ENCODE measurements at regions not wholly inside any gene's neighbourhood (a gene's known extent, or its start where the extent isn't known, plus 50 kb on each side); places are given as distances from the start of the nearest gene placed in this dataset.

DNA sequence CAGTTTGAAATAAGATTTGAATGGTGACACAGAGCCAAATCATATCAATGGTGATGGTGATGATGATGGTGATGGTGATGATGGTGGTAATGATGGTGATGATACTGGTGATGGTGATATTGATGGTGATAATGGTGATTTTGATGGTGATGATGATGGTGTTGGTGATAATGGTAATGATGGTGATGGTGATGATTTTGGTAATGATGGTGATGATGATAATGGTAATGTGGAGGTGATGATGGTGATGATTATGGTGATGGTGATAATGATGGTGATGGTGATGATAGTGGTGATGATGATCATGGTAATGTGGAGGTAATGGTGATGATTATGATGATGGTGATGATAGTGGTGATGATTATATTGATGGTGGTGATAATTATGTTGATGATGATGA lies 311.9 kb upstream of the SFSWAP start:
- TF ChIP-seq, protein P1, sequence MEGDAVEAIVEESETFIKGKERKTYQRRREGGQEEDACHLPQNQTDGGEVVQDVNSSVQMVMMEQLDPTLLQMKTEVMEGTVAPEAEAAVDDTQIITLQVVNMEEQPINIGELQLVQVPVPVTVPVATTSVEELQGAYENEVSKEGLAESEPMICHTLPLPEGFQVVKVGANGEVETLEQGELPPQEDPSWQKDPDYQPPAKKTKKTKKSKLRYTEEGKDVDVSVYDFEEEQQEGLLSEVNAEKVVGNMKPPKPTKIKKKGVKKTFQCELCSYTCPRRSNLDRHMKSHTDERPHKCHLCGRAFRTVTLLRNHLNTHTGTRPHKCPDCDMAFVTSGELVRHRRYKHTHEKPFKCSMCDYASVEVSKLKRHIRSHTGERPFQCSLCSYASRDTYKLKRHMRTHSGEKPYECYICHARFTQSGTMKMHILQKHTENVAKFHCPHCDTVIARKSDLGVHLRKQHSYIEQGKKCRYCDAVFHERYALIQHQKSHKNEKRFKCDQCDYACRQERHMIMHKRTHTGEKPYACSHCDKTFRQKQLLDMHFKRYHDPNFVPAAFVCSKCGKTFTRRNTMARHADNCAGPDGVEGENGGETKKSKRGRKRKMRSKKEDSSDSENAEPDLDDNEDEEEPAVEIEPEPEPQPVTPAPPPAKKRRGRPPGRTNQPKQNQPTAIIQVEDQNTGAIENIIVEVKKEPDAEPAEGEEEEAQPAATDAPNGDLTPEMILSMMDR (IDR thresholded peaks at IDR 0.05; ENCODE audit: low read depth, low read length), result no peak
- TF ChIP-seq POLR2A (IDR thresholded peaks at IDR 0.05; ENCODE audit: extremely low read depth, insufficient read length) (no peak), MYC (IDR thresholded peaks at IDR 0.05; ENCODE audit: low read depth, low read length) (no peak)
- TF ChIP-seq, protein P2, sequence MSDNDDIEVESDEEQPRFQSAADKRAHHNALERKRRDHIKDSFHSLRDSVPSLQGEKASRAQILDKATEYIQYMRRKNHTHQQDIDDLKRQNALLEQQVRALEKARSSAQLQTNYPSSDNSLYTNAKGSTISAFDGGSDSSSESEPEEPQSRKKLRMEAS (IDR thresholded peaks at IDR 0.05; ENCODE audit: low read depth, low read length), result no peak

All from NB4 (cell line).